ENCODE measurements at regions not wholly inside any gene's neighbourhood (a gene's known extent, or its start where the extent isn't known, plus 50 kb on each side); places are given as distances from the start of the nearest gene placed in this dataset.

GRCh38 chr11:109586789-109587188 lies 164.8 kb downstream of the C11orf87 start:
- H3K4me1 ChIP-seq, result no peaks in the 10 kb centered on the region
- no peak overlapping the region for H3K27ac ChIP-seq
- ATAC-seq, result no peak
- intact Hi-C loops (cut with DNase I), result no loop called here
- no peak for DNase-seq
- H3K36me3 ChIP-seq, result no peaks in the 10 kb centered on the region
- H3K9me3 ChIP-seq, result no peaks in the 10 kb centered on the region
- no peak for TF ChIP-seq CTCF (IDR thresholded peaks at IDR 0.05)
- H3K27me3 ChIP-seq (ENCODE audit: low read depth), result no peaks in the 10 kb centered on the region
- no peak overlapping the region for H3K4me3 ChIP-seq

- intact Hi-C loops (cut with DNase I), result no loop called here
- DNase-seq (no peak), ATAC-seq (no peak)
- Histone ChIP-seq H3K9me3 (no peaks in the 10 kb centered on the region), H3K4me3 (no peak overlapping the region), H3K4me1 (no peaks in the 10 kb centered on the region), H3K27ac (no peak overlapping the region), H3K36me3 (no peaks in the 10 kb centered on the region), H3K27me3 (ENCODE audit: low read depth) (no peaks in the 10 kb centered on the region)
- TF ChIP-seq CTCF (IDR thresholded peaks at IDR 0.05), result no peak
Measured at GRCh38 chr11:109590782-109591181, 168.8 kb downstream of the C11orf87 start.

- H3K9me3 ChIP-seq, result no peaks in the 10 kb centered on the region
- no peak for TF ChIP-seq CTCF (IDR thresholded peaks at IDR 0.05)
- H3K27ac ChIP-seq, result no peak overlapping the region
- H3K36me3 ChIP-seq, result no peaks in the 10 kb centered on the region
- H3K27me3 ChIP-seq (ENCODE audit: low read depth), result no peaks in the 10 kb centered on the region
- intact Hi-C loops (cut with DNase I), result no loop called here
- no peak for ATAC-seq
- H3K4me3 ChIP-seq, result no peak overlapping the region
- no peaks in the 10 kb centered on the region for H3K4me1 ChIP-seq
- no peak for DNase-seq
Measured at GRCh38 chr11:109597336-109597735, 175.3 kb downstream of the C11orf87 start.

- no peaks in the 10 kb centered on the region for H3K36me3 ChIP-seq
- DNase-seq (no peak), ATAC-seq (no peak)
- TF ChIP-seq CTCF (IDR thresholded peaks at IDR 0.05), result no peak
- no peaks in the 10 kb centered on the region for H3K27me3 ChIP-seq (ENCODE audit: low read depth)
- no peak overlapping the region for H3K4me3 ChIP-seq
- no peak overlapping the region for H3K27ac ChIP-seq
- H3K4me1 ChIP-seq, result no peaks in the 10 kb centered on the region
- intact Hi-C loops (cut with DNase I), result no loop called here
- H3K9me3 ChIP-seq, result no peaks in the 10 kb centered on the region
Measured at GRCh38 chr11:109604481-109605400, 182.8 kb downstream of the C11orf87 start.

- Histone ChIP-seq H3K36me3 (no peaks in the 10 kb centered on the region), H3K9me3 (no peaks in the 10 kb centered on the region), H3K27ac (no peak overlapping the region), H3K27me3 (ENCODE audit: low read depth) (no peaks in the 10 kb centered on the region), H3K4me1 (no peaks in the 10 kb centered on the region), H3K4me3 (no peak overlapping the region)
- no peak for TF ChIP-seq CTCF (IDR thresholded peaks at IDR 0.05)
- intact Hi-C loops (cut with DNase I), result no loop called here
- ATAC-seq (no peak), DNase-seq (no peak)
Measured at GRCh38 chr11:109606256-109606655, 184.3 kb downstream of the C11orf87 start.
